Keratinocyte (primary cell): ENCODE measurements at regions not wholly inside any gene's neighbourhood (a gene's known extent, or its start where the extent isn't known, plus 50 kb on each side); places are given as distances from the start of the nearest gene placed in this dataset.

Experiments used
- DNase-seq: peaks from one replicate; pipeline ENCODE4 v3.0.0-alpha.2; 2011; ENCODE audit warnings: low read depth, missing footprints, low spot score
- FAIRE-seq: peaks from 2 replicates; lab custom pipeline; 2011; peaks lifted over from hg19 to GRCh38; lab: Jason Lieb, UNC
- H2AFZ ChIP-seq: 2 replicates; pipeline ENCODE4 v1.6.0; 2012; ENCODE audit warnings: low read length, control low read depth, inconsistent platforms; ENCODE audit not compliant: control insufficient read depth
- H3K27ac ChIP-seq: 2 replicates; pipeline ENCODE4 v1.5.1; 2011; ENCODE audit warnings: low read length; ENCODE audit not compliant: control insufficient read depth, insufficient read depth
- H3K27me3 ChIP-seq: 3 replicates; pipeline ENCODE4 v1.6.0; 2011; ENCODE audit warnings: low read length; ENCODE audit not compliant: control insufficient read depth, insufficient read depth; ENCODE audit errors: extremely low read depth
- H3K36me3 ChIP-seq, 2 experiments: 2 replicates in 1 of 2; 3 replicates in 1 of 2; pipeline ENCODE4 v1.5.1; 2011; ENCODE audit warnings: low read length in 2 of 2, mild to moderate bottlenecking in 1 of 2; ENCODE audit not compliant: control insufficient read depth in 2 of 2, insufficient read depth in 2 of 2; ENCODE audit errors: extremely low read depth in 1 of 2
- H3K4me1 ChIP-seq: 3 replicates; pipeline ENCODE4 v1.5.1; 2011; ENCODE audit warnings: low read length; ENCODE audit not compliant: control insufficient read depth, insufficient read depth; ENCODE audit errors: extremely low read depth
- H3K4me2 ChIP-seq: 3 replicates; pipeline ENCODE4 v1.6.0; 2011; ENCODE audit warnings: low read depth, low read length; ENCODE audit not compliant: control insufficient read depth, insufficient read depth; ENCODE audit errors: extremely low read depth
- H3K4me3 ChIP-seq, 3 experiments: fragments of 200-600 bp in 1 of 3; sonication (generic) in 1 of 3; 2 replicates in 2 of 3; 3 replicates in 1 of 3; pipeline ENCODE4 v1.5.1; 2011 to 2016; ENCODE audit warnings: low read length in 3 of 3, mild to moderate bottlenecking in 3 of 3, control low read depth in 2 of 3, inconsistent platforms in 1 of 3, low read depth in 1 of 3, mixed read lengths in 1 of 3, mixed run types in 1 of 3, moderate library complexity in 1 of 3; ENCODE audit not compliant: control insufficient read depth in 2 of 3, insufficient read depth in 2 of 3; ENCODE audit errors: extremely low read depth in 1 of 3
- H3K79me2 ChIP-seq: 2 replicates; pipeline ENCODE4 v1.6.0; 2012; ENCODE audit warnings: low read length; ENCODE audit not compliant: control insufficient read depth, insufficient read depth
- H3K9ac ChIP-seq: 3 replicates; pipeline ENCODE4 v1.6.0; 2011; ENCODE audit warnings: low read length; ENCODE audit not compliant: control insufficient read depth, insufficient read depth; ENCODE audit errors: extremely low read depth
- H3K9me1 ChIP-seq: 3 replicates; pipeline ENCODE4 v1.6.0; 2011; ENCODE audit warnings: low read length; ENCODE audit not compliant: control insufficient read depth, insufficient read depth; ENCODE audit errors: extremely low read depth
- H3K9me3 ChIP-seq: 2 replicates; pipeline ENCODE4 v1.5.1; 2012; ENCODE audit warnings: low read depth, low read length; ENCODE audit not compliant: control insufficient read depth
- H4K20me1 ChIP-seq: 3 replicates; pipeline ENCODE4 v1.6.0; 2011; ENCODE audit warnings: low read length; ENCODE audit not compliant: control insufficient read depth, insufficient read depth; ENCODE audit errors: extremely low read depth
- CTCF ChIP-seq, 3 experiments: IDR thresholded peaks in 1 of 3; conservative IDR thresholded peaks in 1 of 3; optimal IDR thresholded peaks in 1 of 3; 2 replicates in 2 of 3; 3 replicates in 1 of 3; pipeline versions ENCODE3 to v1.5.1; 2011; ENCODE audit warnings: low read length in 3 of 3, mild to moderate bottlenecking in 3 of 3, moderate library complexity in 2 of 3, control low read depth in 1 of 3, inconsistent platforms in 1 of 3; ENCODE audit not compliant: insufficient read depth in 2 of 3; ENCODE audit errors: extremely low read depth in 1 of 3
- EZH2 ChIP-seq: IDR thresholded peaks from one replicate; pipeline ENCODE4 v1.6.1; 2012; ENCODE audit warnings: inconsistent platforms, mild to moderate bottlenecking, low read length, moderate library complexity
- dilution Hi-C: fragments of 300-500 bp; cut with MboI; formaldehyde crosslinking; loops from one replicate; pipeline ENCODE4 v1.7.0; 2020; ENCODE audit warnings: low sequenced_read_pairs; ENCODE audit not compliant: extremely low pct_ligation_motif_present

DNA sequence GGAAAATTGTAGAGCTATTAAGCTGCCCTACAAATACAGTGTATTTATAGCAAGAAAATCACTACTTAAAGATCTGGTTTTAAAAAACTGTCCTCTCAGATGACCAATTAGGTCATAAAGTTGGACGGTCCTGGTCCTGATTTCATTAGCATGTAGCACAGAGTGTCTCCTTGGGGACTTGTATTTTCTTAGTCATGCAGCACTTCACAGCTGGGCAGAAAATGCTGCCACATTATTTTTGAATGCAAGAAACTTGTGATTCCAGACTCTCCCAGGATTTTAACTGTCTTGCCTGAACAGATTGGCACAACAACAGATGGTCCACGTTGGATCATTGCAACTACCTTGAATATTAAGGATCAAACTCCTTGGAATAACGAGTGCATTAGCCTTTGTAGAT is 348.1 kb upstream of the SGCD start:
- no peaks in the 10 kb centered on the region for H4K20me1 ChIP-seq
- H3K4me2 ChIP-seq: no peak overlapping the region
- no peaks in the 10 kb centered on the region for H3K79me2 ChIP-seq
- DNase-seq: no peak
- no peak for TF ChIP-seq EZH2
- TF ChIP-seq CTCF (optimal IDR thresholded peaks at IDR 0.05 in 1 of 3, IDR thresholded peaks at IDR 0.05 in 1 of 3, conservative IDR thresholded peaks at IDR 0.05 in 1 of 3; ENCODE audit: extremely low read depth in 1 of 3, insufficient read depth in 2 of 3, low read length in 3 of 3): no peak
- no peak overlapping the region for H3K27ac ChIP-seq
- no peaks in the 10 kb centered on the region for H3K9me1 ChIP-seq
- H3K9me3 ChIP-seq: peaks cover 3% of the 10 kb centered on the region
- H3K36me3 ChIP-seq: no peaks in the 10 kb centered on the region
- H3K27me3 ChIP-seq: no peaks in the 10 kb centered on the region
- no peak overlapping the region for H3K4me3 ChIP-seq
- H2AFZ ChIP-seq: no peak overlapping the region
- no peaks in the 10 kb centered on the region for H3K4me1 ChIP-seq
- FAIRE-seq: no peak
- no peak overlapping the region for H3K9ac ChIP-seq
- dilution Hi-C loops: no loop called here

- no peak overlapping the region for H3K4me3 ChIP-seq
- no peak overlapping the region for H3K4me2 ChIP-seq
- H3K79me2 ChIP-seq: no peaks in the 10 kb centered on the region
- dilution Hi-C loops: no loop called here
- no peaks in the 10 kb centered on the region for H3K9me3 ChIP-seq
- TF ChIP-seq CTCF (optimal IDR thresholded peaks at IDR 0.05 in 1 of 3, IDR thresholded peaks at IDR 0.05 in 1 of 3, conservative IDR thresholded peaks at IDR 0.05 in 1 of 3; ENCODE audit: extremely low read depth in 1 of 3, insufficient read depth in 2 of 3, low read length in 3 of 3): no peak
- TF ChIP-seq EZH2: no peak
- DNase-seq (no peak), FAIRE-seq (no peak)
- no peaks in the 10 kb centered on the region for H3K27me3 ChIP-seq
- no peak overlapping the region for H3K9ac ChIP-seq
- H3K4me1 ChIP-seq: no peaks in the 10 kb centered on the region
- no peak overlapping the region for H3K27ac ChIP-seq
- no peaks in the 10 kb centered on the region for H4K20me1 ChIP-seq
- no peaks in the 10 kb centered on the region for H3K36me3 ChIP-seq
- H3K9me1 ChIP-seq: no peaks in the 10 kb centered on the region
- no peak overlapping the region for H2AFZ ChIP-seq
These were observed 344.6 kb upstream of the SGCD start for GRCh38 chr5:155982354-155982753.
